ENCODE measurements at regions not wholly inside any gene's neighbourhood (a gene's known extent, or its start where the extent isn't known, plus 50 kb on each side); places are given as distances from the start of the nearest gene placed in this dataset.

GRCh38 chr5:28214292-28214691 lies 1175.9 kb upstream of the CDH9 start:
- no peak for DNase-seq

- no peak for DNase-seq
Measured at GRCh38 chr5:28208356-28208755, 1170.0 kb upstream of the CDH9 start.

DNA sequence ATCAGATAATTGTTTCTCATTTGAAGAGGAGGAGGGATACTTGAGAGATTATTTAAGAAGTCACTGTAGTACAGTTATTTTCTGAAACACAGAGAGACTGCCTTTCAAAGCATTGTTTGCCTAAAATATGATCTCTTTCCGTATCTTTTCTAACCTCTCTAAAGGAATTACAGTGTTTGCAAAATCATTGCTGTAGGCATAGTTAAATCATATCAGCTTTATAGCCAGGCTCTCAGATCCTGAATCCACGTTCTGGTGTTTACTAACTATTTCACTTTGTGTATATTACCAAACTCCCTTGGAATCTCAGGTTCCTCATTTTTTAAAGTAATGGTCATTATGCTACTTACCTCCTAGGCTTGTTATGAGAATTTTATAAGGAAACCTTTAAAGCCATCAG lies 1151.6 kb upstream of the CDH9 start:
- no peak for DNase-seq

GRCh38 chr5:28174691-28175090 lies 1136.3 kb upstream of the CDH9 start:
- DNase-seq = no peak

DNA sequence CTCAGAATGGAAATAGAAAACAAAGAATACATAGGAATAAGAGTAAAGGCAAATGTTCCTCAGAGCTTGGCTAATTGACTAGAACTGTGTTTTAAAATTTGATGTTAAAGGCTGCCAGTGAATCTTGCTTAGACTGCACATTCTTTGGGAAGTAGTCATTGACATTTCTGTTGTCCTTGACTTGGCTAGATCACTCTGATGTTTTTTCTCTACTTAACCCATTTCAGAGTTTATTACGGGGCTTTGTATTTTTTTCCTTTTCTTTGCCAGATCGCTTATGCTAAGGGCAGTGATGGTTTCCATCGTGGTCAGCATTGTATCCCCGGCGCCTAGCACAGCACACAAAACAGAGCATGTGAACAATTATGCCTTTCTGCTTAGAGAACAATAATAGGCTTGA lies 1126.7 kb upstream of the CDH9 start:
- DNase-seq = no peak

DNA sequence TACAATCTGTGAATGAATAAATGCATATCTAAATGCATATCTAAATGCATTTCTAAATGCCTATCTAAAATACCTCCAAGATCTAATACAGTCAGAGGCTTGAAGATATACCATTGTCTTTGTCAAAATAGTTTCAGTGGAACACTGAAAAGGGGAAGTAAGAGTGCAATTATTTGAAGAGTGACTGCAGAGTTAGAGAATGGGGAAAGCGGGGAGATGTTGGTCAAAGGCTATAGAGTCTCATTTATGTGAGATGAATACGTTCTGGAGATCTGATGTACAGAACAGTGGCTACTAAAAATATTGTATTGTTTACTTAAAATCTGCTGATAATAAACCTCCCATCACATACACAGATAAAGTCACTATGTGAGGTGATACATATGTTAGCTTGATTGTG lies 1126.2 kb upstream of the CDH9 start:
- DNase-seq = no peak

- DNase-seq = no peak
Measured at GRCh38 chr5:28156981-28157380, 1118.6 kb upstream of the CDH9 start.

DNA sequence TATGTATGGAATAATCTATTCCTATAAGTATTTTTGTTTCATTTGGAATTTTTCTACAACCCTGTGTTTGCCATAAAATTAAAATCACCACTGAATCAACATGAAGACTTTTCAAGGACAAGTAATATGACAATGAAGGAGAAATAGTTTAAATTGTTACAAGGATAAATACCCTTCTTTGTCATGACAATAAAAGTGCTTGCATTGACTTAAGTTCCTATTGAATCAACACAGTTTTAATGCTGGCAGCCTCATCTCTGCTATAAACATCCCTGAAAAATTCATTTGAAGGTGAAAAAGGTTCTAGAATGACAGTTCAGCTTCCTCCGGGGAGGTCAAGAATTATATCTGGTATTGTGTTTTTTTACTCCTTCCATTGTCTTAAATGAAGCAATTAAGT lies 1105.1 kb upstream of the CDH9 start:
- no peak for DNase-seq

DNA sequence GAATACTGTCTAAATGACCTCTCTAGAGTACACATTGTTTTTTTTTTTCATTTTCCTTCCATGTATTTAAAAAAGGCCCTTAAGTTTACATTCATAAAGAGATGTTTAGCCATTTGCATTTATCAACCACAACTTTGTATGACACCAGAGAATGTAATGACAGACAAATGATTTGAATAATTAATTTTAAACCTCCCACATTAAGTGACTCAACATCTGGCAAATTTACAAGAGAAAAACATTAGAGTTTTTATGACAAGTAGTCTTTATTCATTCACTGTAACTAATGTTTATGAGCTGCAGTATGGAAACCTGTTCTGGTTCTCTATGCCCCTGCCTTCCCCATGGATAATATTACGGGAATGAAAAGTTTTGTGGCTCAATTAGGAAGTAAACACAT lies 1093.8 kb upstream of the CDH9 start:
- DNase-seq = no peak

- DNase-seq = no peak
Measured at GRCh38 chr5:28117691-28118090, 1079.3 kb upstream of the CDH9 start.

GRCh38 chr5:28117273-28117672 lies 1078.9 kb upstream of the CDH9 start:
- no peak for DNase-seq

- no peak for DNase-seq
Measured at GRCh38 chr5:28110781-28111180, 1072.4 kb upstream of the CDH9 start.

- no peak for DNase-seq
Measured at GRCh38 chr5:28104080-28104479, 1065.7 kb upstream of the CDH9 start.

DNA sequence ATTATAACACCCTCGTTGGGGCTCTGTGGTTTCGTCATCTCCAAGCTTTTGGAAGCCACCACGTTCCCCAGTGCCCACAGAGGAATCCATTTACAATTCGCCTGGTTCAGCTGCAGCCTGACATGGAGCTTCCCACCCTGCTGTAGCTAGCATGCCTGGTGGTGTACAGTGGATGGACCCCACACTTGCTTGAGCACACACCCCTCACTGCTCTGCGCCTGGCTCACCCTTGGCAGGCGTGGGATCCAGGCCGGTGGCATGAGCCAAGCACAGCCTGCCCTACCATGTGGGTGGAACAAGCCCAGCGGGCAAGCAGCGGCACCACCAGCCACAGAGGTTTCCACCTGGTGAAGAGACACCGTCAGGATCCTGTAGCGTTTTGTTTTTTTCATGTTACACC lies 1045.7 kb upstream of the CDH9 start:
- DNase-seq = no peak

- no peak for DNase-seq
Measured at GRCh38 chr5:28082610-28083009, 1044.2 kb upstream of the CDH9 start.

- no peak for DNase-seq
Measured at GRCh38 chr5:28077291-28078240, 1039.2 kb upstream of the CDH9 start.

- DNase-seq = no peak
Measured at GRCh38 chr5:28066856-28067255, 1028.5 kb upstream of the CDH9 start.

- no peak for DNase-seq
Measured at GRCh38 chr5:28065656-28066055, 1027.3 kb upstream of the CDH9 start.

- DNase-seq = no peak
Measured at GRCh38 chr5:28046596-28046995, 1008.2 kb upstream of the CDH9 start.

GRCh38 chr5:28027851-28028250 lies 989.5 kb upstream of the CDH9 start:
- no peak for DNase-seq

- DNase-seq = no peak
Measured at GRCh38 chr5:28017178-28017577, 978.8 kb upstream of the CDH9 start.

DNA sequence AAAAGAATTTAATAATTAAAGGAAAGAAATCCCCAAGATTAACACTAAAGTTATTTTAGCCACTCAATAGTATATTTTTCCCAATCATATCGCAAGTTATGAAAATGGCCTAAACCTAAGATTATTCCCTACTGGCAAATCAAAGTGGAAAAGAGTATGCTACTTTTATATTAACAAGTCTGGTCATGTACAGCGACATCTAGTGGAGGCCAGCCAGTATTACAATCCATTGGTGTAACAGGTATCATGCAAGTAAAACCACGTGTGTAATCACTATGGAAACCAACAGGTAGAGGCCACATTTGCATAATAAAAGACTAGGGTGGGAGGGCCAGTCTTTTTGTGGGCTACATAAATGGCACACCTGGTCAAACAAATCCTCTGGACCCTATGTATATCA lies 976.4 kb upstream of the CDH9 start:
- no peak for DNase-seq

GRCh38 chr5:28012538-28012937 lies 974.2 kb upstream of the CDH9 start:
- DNase-seq = no peak

GRCh38 chr5:28009576-28009975 lies 971.2 kb upstream of the CDH9 start:
- DNase-seq = no peak

DNA sequence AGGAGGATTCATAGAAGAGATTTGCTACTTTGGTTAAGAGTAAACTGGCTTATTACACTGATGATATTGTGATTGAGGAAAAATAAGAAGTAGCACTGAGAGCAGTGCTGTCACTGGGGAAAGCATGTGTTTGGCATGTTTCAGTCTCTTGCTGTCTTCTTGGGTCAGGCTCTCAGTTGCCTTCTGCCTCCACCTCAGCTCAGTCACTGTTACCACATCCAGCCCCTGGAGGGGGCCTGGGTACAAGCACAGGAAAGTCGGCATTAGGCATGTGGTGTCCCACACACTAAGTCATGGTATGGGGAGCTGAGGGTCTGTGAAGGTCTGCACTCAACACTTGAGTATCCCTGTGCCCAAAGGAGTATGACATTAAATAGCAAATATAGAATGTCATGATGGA lies 958.3 kb upstream of the CDH9 start:
- no peak for DNase-seq

Measured in DMS 273 treated with DMSO at 0.1 percent for 48 hours (cell line).